AG08396 (cell line): ENCODE measurements at regions not wholly inside any gene's neighbourhood (a gene's known extent, or its start where the extent isn't known, plus 50 kb on each side); places are given as distances from the start of the nearest gene placed in this dataset.
"Not testable (repeated sequence)": the region's sequence is repeated elsewhere in the genome, so short reads cannot be mapped to it uniquely, and the experiment has no call there.

Experiments
- DNase-seq: peaks from one replicate; pipeline ENCODE4 v3.0.0; 2012; ENCODE audit warnings: low spot score, mixed read lengths

DNA sequence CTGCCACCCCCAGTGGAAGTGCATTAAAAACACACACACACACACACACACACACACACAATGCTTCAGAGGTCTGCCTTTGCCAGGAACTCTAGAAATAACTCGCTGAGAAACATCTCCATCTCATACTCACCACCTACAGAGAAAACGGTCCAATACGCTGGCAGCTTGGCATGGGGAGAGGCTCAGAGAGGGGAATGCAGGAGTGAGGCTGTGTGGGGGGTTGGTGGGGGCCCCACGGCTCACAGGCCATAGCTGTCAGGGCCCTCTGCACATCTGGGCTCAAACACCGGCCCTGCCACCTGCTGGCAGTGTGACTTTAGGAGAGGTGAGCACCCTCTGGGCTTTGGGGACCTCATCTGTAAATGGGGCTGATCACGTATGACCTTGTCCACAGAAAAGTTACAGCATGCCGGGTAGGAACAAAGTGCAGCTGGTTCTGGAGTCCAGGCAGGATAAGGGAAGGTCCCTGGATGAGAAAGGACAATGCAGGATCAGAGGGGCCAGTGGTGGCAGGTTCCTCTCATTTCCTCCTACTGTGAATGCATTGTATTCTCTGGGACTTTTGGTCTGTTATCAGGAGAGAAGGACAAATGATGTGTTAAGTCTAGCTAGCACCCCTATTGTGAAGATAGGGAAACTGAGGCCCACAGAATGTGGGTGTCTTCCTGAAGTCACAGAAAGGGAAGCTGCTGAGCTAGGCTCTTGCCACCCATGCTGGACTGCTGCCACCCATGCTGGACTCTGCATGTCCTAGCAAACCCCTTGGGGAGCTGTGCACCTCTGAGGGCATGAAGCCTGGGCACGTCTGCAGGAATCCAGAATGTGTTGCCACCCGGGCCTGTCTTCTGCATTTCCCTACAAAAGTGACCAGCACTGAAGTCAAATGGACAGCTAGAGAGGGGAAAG lies 404.6 kb downstream of the RPS24 start:
- DNase-seq = no peak

DNA sequence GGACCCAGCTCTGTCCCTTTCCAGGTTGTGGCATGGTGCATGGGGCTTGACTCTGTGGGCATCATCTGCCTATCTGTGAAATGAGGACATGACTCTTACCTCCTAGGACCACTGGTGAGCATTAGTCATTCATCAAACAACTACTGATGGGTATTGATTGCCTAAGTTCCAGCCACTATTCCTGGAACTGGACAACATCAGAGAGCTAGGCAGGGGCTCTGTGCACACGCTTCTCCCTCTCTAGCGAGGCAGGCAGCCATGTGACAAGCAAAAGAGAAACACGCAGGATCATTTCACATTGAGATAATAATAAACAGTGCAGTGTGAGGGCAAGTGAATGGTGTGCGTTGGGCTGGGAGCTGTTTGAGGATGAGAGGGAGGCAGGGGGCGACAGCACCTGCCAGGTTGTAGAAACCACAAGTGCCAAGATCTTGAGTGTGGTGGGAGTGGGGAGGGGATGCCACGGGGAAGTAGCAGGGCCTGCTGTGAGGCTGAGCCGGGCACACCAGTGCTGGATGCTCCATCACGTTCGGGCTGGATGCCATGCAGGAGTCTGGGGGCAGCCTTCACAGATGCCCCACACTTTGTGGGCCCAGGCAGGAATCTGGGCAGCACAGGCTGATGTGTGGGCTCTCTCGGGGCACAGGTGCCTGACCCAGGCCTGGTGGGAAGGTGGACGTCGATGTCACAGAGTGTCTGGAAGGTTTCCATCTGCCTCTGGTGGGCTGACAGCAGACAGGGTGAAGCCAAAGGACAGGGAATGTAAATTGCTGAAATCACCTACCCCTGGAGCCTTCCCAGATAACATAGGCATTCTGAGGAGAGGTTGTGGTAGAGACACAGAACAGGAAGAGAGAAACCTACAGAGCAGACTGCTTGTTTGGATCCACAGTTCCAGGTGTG lies 405.5 kb downstream of the RPS24 start:
- DNase-seq = no peak

DNA sequence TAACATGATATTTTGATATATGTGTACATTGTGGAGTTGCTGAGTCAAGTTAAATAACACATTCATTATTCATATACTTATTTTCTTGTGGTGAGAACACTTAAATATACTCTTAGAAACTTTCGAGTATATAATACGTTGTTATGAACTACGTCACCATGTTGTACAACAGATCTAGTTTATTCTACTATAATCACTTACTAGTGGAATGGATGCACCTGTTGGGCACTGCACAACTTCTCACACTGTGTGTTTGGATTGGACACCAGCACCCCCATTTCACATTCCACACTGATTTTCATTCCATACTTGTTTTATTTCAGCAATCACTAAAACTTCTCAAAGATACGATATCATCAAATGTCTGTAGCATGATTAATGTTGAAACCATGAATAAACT lies 407.3 kb downstream of the RPS24 start:
- DNase-seq = no peak

DNA sequence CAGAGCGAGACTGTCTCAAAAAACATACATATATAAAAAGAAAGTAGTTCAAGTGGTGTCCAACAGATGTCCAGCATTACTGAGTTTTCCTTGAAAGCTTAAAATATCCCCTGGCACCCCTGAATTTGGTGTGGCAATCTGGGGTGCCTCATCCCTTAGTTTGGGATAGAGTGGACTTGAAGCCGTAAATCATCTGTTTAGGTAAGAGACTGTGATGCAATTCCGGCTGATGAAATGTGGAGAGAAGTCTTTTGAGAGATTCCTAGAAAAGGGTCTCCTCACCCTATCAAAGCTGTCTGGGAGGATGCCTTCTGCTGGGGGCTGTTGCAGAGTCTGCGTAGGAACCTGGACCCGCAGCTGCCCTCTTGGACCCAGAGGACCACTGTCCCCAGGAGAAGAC lies 408.0 kb downstream of the RPS24 start:
- no peak for DNase-seq

DNA sequence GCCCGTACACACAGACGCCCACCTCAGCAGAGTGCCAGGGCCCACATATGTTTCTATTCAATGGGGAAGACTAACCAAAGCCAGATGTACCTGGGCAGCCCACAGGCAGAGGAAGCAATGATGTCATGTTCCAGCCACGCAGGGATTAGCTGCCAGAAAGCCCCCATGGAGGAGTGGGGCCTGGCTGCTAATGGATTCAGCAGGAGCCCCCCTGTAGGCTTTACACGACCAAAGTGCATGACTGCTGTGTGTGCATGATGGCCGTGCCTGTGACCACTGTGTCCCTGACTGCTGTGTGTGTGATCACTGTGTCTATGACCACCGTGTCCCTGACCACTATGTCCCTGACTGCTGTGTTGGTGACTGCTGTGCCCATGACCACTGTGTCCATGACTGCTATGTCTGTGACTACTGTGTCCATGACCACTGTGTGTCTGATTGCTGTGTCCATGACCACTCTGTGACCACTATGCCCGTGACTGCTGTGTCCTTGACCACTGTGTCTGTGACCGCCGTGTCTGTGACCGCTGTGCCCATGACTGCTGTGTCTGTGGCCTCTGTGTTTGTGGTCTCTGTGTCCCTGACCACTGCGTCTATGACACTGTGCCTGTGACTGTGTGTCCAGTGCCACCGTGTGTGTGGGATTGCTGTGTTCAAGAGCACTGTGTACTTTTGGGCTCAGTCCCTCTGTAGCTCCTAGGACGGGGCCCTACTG lies 409.3 kb downstream of the RPS24 start:
- no peak for DNase-seq

DNA sequence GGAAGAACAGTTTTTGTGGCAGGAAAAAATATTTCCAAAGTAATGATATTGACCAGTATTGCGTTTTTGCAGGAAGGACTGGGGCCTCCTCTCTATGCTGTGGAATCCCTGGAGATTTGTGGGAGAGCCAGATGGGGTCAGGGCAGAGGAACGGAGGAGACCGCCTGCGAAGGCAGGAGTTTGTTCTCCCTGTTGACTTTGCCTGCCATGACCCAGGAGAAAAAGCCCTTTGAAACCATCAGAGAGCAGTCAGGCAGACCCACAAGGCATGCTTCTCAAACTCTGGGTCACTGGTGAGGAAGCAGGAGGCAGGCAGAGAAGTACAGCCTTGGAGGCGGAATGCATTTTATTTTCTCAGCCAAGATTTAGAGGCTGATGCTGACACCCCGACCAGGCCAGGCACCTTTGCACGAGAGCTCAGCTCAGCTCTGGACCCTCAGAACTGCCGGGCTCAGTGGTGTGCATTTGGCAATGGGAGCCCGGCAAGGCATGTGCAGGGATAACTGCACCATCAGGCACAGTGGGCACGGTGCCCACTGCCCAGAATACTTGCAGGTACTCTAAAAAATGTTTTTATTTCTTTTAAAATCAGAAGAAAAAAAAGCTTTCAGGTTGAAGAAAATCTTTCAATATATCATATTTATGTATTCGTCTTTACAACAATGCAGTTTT lies 410.4 kb downstream of the RPS24 start:
- DNase-seq = no peak

DNA sequence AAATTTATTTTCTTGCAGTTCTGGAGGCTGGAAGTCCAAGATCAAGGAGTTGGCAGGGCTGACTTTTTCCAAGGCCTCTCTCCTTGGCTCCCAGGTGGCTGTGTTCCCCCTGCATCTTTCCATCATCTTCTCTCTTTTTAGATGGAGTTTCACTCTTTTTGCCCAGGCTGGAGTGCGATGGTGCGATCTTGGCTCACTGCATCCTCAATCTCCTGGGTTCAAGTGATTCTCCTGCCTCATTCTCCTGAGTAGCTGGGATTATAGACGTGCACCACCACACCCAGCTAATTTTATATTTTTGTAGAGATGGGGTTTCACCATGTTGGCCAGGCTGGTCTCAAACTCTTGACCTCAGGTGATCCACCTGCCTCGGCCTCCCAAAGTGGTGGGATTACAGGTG lies 411.1 kb downstream of the RPS24 start:
- DNase-seq = not testable (repeated sequence)

DNA sequence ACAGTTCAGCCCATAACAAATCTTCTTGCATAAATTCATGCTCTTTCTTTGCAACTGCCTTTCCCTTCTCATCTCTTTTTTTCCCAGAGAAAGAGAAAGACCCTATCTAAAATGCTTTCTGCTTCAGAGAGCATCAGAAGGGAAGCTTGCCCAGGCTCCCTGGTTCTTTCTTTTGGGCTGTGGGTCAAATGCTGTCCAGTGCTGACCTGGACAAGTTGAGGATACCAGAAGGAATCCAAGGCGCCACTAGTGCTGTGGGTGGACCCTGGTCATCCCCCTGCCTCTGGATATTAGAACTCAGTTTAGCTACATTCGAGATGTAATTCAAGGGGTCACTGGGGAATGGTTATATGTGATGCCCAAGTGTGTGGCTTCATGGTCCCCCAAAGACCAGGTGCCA lies 411.6 kb downstream of the RPS24 start:
- DNase-seq = no peak

DNA sequence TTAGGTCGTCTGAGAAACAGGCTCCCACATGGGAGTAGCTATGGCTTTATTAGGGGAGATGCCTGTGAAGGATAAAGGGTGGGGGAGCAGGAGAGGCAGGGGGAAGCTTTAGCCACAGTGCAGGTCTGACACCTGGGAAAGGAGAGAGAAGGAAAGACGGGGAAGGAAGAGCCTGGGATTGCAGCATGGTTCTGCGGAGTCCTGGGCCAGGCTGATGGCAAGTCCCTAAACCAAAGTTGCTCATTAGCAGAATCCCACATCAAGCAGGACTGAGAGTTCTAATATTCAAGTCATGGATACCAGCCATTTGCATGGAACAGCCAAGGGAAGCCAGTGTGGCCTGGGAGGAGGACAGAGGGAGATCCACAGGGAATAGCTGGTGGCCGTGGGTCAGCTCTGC lies 414.8 kb downstream of the RPS24 start:
- no peak for DNase-seq

DNA sequence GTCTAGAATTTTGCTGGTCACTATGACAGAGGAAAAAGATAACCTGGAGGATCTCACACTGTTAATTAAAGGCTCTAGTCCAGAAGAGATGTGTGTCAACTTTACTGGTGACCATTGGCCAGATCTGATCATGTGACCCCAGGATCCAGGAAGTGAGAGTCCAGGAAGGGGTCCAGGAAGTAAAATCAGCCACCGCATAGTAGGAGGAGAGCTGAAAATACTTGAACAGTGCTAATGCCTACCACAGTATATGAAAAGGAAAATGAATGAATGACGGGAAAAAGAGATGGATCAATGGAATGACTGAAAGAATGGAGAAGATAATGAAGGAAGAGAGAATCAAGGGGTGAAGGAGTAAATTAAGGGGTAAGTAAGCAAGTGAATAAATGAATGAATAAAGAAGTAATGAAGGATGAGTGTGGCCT lies 415.3 kb downstream of the RPS24 start:
- DNase-seq = no peak

DNA sequence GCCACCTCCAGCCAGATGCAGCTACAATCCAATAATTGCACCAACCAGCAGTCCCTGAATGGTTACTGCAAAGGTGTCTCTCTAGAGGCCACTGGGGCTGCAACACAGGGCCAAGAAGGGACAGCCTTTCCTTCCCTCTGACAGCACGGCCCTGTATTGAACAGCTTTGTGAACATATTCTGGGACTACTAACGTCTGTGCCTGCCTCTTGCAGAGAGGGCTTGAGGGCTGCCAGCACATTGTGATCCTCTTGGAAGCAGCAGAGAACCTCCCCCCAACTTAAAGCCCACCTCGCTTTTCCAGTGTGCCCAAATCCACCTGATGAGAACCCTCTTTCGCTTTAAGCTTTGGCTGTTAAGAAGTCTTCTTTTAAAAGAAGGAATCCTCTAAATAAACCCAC lies 415.9 kb downstream of the RPS24 start:
- DNase-seq = no peak

DNA sequence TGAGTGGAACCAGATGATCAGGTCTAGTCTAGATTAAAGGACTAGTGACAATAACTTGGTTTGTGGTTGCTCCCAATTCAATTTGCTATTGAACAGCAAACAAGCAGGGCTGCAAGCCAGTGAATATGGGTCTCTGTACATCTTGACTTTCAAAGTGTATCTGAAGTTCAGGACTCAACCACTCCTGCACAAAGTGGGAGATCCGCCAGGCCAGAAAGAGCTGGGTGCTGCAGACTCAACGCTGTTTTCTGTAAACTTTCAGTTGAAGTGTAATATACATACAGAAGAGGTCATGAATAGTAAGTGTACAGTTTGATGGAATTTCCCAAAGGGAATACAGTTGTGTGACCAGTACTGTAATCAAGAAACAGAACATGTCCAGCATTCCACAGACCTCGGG lies 416.6 kb downstream of the RPS24 start:
- no peak for DNase-seq

DNA sequence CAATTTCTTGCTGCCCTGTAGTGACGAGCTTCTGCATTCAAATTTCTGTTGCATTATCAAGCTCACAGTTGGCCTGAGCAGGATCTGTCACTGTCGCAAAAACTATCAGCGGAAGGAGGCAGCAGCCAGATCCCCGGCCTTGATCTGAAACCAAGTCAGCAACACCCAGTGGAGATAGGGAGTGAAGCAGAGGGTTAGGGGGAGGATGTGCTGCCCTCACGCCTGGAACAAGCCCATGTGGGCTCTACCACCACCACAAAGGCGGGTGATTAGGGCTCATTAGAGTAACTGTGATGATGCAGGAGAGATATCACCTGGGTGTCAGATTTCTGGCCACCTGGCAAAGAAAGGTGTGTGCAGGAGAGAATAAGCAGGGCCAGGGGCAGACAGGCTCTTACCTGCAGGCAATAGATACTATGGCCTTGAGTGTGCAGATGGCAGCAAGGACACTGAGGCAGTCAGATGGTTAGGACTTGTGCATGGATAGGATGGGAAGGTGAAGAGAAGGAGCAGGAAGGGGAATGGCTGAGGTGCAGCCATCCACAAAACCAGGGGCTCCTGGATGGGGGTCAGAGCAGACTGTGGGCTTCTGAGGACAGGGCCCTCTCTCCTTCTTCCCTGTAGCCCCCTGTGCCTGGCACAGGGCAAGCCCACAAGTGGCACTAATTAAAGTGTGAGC lies 417.3 kb downstream of the RPS24 start:
- DNase-seq = no peak

DNA sequence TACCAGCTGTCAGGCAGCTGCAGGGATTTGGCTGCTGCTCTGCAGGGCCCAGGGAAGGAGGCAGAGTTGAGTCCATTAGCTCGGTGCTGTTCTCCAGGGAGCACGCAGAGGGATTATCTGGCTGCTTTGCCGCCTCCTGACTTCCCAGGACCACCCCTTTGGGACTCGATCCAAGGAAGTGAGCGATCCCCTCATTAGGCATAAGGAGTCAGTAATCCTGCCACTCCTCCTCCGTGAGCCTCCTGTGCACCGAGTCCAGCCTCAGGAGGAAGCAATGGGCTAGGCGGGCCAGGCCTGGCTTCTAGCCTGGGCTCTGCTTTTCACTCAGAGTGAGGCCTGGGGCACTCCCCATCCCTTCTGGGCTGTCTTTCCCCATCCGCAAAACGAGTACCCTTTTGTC lies 417.9 kb downstream of the RPS24 start:
- DNase-seq = no peak

DNA sequence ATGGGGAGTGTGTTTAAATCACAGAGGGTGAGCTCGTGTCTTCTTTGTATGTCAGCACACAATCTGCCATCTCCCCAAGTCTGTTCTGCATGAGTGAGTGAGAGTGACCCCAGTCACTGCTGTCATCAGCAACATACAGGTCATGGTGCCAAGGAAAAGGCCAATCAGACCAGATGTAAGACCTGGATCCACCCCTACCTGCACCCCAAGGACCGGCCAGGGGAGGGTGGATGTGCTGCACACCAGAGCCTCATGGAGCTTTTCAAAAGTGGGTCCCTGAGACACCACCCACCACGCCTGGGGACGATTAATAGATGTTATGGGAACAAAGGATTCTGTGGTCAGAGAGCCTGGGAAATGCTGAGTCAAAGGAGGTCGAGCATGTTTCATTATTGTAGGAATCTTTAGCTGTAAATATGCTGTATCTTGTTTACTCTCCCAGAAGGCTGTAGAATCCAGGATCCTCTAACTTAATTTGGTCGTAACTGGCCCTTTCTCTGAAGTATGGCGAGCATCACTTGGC lies 420.5 kb downstream of the RPS24 start:
- no peak for DNase-seq

DNA sequence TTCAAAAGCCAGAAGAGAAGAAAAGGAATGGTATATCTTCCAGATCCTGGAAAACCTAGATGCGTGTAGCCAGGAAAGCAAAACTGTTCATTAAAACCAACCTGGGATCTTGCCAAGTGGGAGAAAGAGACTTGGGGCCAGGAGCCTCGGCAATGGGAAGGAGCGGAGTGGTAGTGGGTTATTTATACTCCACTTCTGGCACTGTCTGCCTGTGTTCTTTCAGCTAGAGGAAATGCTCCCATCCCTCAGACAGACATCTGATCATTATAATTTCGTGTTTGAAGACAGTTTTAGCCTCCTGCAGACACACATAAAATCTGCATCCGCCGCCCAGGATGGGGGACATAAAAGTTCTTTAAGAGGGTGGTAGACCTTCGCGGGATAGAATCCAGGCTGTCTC lies 421.6 kb downstream of the RPS24 start:
- DNase-seq = no peak

DNA sequence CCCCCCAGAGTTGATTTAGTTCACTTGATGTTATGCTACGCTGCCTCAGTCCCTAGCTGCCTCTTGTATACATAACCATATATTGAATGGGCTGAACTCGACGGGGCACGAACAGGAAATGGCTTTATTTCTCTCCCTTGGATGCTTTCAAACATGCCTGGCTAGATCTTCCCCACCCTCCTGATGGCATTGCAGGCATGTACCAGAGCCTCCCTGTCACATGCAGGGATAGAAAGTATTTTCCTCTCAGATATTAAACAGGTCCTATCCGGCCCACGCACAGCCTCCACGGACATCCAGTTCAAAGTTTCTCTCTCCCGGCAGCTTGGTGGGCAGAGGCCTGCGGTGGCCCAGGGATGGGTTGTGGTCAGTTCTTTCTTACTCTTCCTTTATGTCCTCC lies 422.1 kb downstream of the RPS24 start:
- DNase-seq = no peak

DNA sequence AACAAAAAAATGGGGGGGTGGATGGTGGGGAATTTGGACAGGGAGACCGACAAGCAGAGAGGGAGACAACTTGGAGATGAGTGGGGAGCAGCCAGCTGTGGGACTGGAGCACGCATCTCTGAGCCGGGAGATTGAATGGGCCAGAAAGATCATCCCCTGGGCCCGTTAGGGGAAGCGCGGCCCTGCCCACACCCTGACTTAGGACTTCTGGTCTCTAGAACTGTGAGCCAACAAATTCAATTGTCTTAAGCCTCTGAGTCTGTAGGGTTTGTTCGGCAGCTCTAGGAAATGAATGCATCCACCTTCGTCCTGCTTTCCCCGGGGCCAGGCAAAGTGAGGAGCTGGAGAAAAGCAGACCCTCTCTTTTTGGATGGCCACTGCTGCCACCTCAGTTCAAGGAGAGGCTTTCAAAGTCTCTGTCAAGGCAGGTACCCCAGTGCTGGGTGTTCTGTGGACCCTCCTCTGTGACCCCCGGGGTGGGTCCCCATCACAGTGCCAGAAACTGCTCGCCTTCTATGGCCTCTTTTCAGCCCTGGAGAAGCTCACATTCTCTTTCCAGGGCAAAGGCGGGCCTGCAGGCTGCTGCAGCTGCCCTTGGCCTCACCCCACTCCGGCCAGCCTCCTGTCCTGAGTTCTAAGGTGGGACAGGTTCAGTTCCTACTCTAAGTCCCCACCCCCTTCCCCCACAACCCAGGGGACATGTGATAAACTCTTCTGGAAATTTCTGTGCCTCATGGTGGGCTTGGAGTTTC lies 423.2 kb downstream of the RPS24 start:
- no peak for DNase-seq

DNA sequence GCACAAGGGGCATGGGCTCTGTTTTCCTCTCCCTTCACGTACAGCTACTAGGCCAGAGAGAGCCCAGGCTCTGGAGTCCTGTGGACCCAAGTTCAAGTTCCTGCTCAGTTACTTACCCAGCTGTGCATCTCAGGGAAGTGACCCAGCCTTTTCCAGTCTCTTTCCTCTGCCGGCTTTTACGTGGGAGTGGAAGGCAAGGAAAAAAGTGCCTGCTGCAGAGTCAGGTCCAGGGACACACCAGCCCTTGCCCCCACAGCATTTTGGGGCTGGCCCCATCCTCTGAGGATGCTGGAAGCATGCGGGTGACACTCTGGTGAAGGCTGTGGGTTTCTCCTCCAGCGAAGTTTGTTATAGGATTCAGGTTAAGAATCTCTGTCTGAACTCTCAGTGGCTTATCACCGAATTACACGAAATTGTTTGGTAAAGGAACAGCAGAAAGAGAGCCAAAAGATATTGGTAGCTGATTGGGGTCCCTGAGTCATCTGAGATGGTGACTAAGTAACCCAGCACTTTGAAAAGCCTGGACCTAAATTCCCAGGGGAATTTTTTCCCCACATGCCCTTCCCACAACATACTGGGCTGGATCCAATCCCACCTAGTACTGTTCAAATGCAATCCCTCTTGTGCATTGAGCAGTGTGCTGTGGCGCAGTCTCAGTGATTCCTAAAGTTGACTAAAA lies 424.3 kb downstream of the RPS24 start:
- peak; percentile 54 for DNase-seq
